IMR-90 (cell line): ENCODE measurements at regions not wholly inside any gene's neighbourhood (a gene's known extent, or its start where the extent isn't known, plus 50 kb on each side); places are given as distances from the start of the nearest gene placed in this dataset.

Source experiments
- ATAC-seq: fragments of 200-7000 bp; cut with Tn5 transposase; 2 replicates; pipeline ENCODE4 v1.9.1; 2020; ENCODE audit warnings: low read depth, mild to moderate bottlenecking, moderate library complexity
- BruUV-seq: library from RNA; stranded (reverse); fragments of 400-500 nt; replicated peaks from 2 replicates; lab custom pipeline; 2021; lab: Mats Ljungman, UMichigan
- CTCF ChIA-PET: fragments of 300-600 bp; formaldehyde crosslinking; extraction: SDS; loops from one replicate; lab custom pipeline; 2021; ENCODE audit warnings: antibody characterized with exemption; lab: Yijun Ruan, JAX
- POLR2A ChIA-PET: fragments of 300-600 bp; sonication (Branson Sonifier 250); formaldehyde crosslinking; loops from one replicate; lab custom pipeline; 2022; ENCODE audit warnings: antibody characterized with exemption; ENCODE audit not compliant: unreplicated experiment; lab: Charles Lee
- DNase-seq: peaks from one replicate; pipeline ENCODE4 v3.0.0; 2013
- H2AFZ ChIP-seq: replicated peaks from 2 replicates; pipeline ENCODE3; 2013; ENCODE audit warnings: low read length, mild to moderate bottlenecking; ENCODE audit not compliant: poor library complexity
- H2AK5ac ChIP-seq: 2 replicates; pipeline ENCODE4 v1.6.1; 2013; ENCODE audit warnings: low read depth, low read length, inconsistent platforms
- H2AK9ac ChIP-seq: replicated peaks from 2 replicates; pipeline ENCODE3; 2013; ENCODE audit warnings: mild to moderate bottlenecking, low read depth, low read length, moderate library complexity; ENCODE audit not compliant: poor library complexity
- H2BK120ac ChIP-seq: 2 replicates; pipeline ENCODE4 v1.6.1; 2013; ENCODE audit warnings: low read depth, low read length, inconsistent platforms
- H2BK15ac ChIP-seq: 3 replicates; pipeline ENCODE4 v1.6.1; 2013; ENCODE audit warnings: low read depth, low read length, inconsistent platforms
- H2BK20ac ChIP-seq: 2 replicates; pipeline ENCODE4 v1.6.1; 2013; ENCODE audit warnings: low read depth, mild to moderate bottlenecking, inconsistent platforms, low read length, moderate library complexity
- H2BK5ac ChIP-seq: 2 replicates; pipeline ENCODE4 v1.6.1; 2013; ENCODE audit warnings: mild to moderate bottlenecking, low read depth, low read length, inconsistent platforms; ENCODE audit not compliant: poor library complexity, severe bottlenecking
- H3K14ac ChIP-seq: replicated peaks from 2 replicates; pipeline ENCODE4 v1.6.1; 2013; ENCODE audit warnings: low read depth, low read length, inconsistent platforms
- H3K18ac ChIP-seq: 2 replicates; pipeline ENCODE4 v1.6.1; 2013; ENCODE audit warnings: low read depth, low read length, control low read depth
- H3K23ac ChIP-seq: 2 replicates; pipeline ENCODE4 v1.6.1; 2013; ENCODE audit warnings: low read depth, low read length, inconsistent platforms
- H3K27ac ChIP-seq: 2 replicates; pipeline ENCODE4 v1.5.1; 2013; ENCODE audit warnings: mild to moderate bottlenecking, control low read depth, low read length; ENCODE audit not compliant: insufficient read depth
- H3K27me3 ChIP-seq: 2 replicates; pipeline ENCODE4 v1.6.1; 2013; ENCODE audit warnings: low read length; ENCODE audit not compliant: control insufficient read depth, insufficient read depth
- H3K36me3 ChIP-seq: 2 replicates; pipeline ENCODE4 v1.6.1; 2013; ENCODE audit warnings: low read length, mixed read lengths; ENCODE audit not compliant: control insufficient read depth, insufficient read depth
- H3K4ac ChIP-seq: 2 replicates; pipeline ENCODE4 v1.6.1; 2013; ENCODE audit warnings: low read depth, low read length, inconsistent platforms
- H3K4me1 ChIP-seq: 2 replicates; pipeline ENCODE4 v1.6.1; 2013; ENCODE audit warnings: low read length, mixed read lengths; ENCODE audit not compliant: control insufficient read depth, insufficient read depth
- H3K4me2 ChIP-seq: 2 replicates; pipeline ENCODE4 v1.6.1; 2013; ENCODE audit warnings: low read depth, mild to moderate bottlenecking, control low read depth, low read length, moderate library complexity
- H3K4me3 ChIP-seq: 2 replicates; pipeline ENCODE4 v1.5.1; 2013; ENCODE audit warnings: low read depth, mild to moderate bottlenecking, control low read depth, low read length, moderate library complexity; ENCODE audit not compliant: insufficient read depth
- H3K56ac ChIP-seq: 2 replicates; pipeline ENCODE4 v1.6.1; 2013; ENCODE audit warnings: low read length, inconsistent platforms; ENCODE audit not compliant: insufficient read depth; ENCODE audit errors: extremely low read depth
- H3K79me1 ChIP-seq, 2 experiments: 2 replicates each; pipeline ENCODE4 v1.6.1; 2013; ENCODE audit warnings: low read length in 2 of 2, inconsistent platforms in 1 of 2, low read depth in 1 of 2
- H3K9ac ChIP-seq: 2 replicates; pipeline ENCODE4 v1.6.1; 2013; ENCODE audit warnings: low read depth, low read length, control low read depth
- H3K9me1 ChIP-seq: 2 replicates; pipeline ENCODE4 v1.6.1; 2013; ENCODE audit warnings: low read length, inconsistent platforms; ENCODE audit not compliant: insufficient read depth
- H3K9me3 ChIP-seq: 2 replicates; pipeline ENCODE4 v1.6.1; 2013; ENCODE audit warnings: low read length; ENCODE audit not compliant: control insufficient read depth, insufficient read depth
- H4K20me1 ChIP-seq: 2 replicates; pipeline ENCODE4 v1.6.1; 2013; ENCODE audit warnings: low read length, inconsistent platforms; ENCODE audit not compliant: insufficient read depth
- H4K5ac ChIP-seq: 2 replicates; pipeline ENCODE4 v1.6.1; 2013; ENCODE audit warnings: mild to moderate bottlenecking, low read depth, low read length, control low read depth
- H4K8ac ChIP-seq, 2 experiments: 2 replicates each; pipeline ENCODE4 v1.6.1; 2013; ENCODE audit warnings: low read depth in 2 of 2, low read length in 2 of 2, control low read depth in 1 of 2, inconsistent platforms in 1 of 2
- H4K91ac ChIP-seq: 2 replicates; pipeline ENCODE4 v1.6.1; 2013; ENCODE audit warnings: low read depth, low read length, inconsistent platforms; ENCODE audit not compliant: insufficient read depth
- CTCF ChIP-seq: conservative IDR thresholded peaks from 2 replicates; pipeline ENCODE4 v1.5.1; 2012; ENCODE audit warnings: mild to moderate bottlenecking, low read depth, low read length, improper control_type of control experiment
- WGBS, 2 experiments: methylation state at CpG; one replicate each; pipeline versions ENCODE4 v1.1.5 to v1.1.7; 2013; ENCODE audit warnings: missing lambda C conversion rate in 2 of 2; ENCODE audit not compliant: insufficient read length in 1 of 2; ENCODE audit errors: extremely low coverage in 2 of 2; 5-methylcytosine and 5-hydroxymethylcytosine counted together
- dilution Hi-C: fragments of 300-500 bp; cut with HindIII; formaldehyde crosslinking; loops from one replicate; pipeline ENCODE4 v1.14.3; 2018; ENCODE audit warnings: low sequenced_read_pairs; ENCODE audit not compliant: unreplicated experiment
- in situ Hi-C: fragments of 300-500 bp; cut with MboI; formaldehyde crosslinking; loops from 3 replicates; pipeline ENCODE4 v1.14.3; 2019; ENCODE audit warnings: low sequenced_read_pairs, inconsistent platforms, mixed read lengths
- intact Hi-C: fragments of 100-400 bp; cut with micrococcal nuclease; formaldehyde crosslinking; loops from 2 replicates; pipeline ENCODE4 v1.10.0; 2022

GRCh38 chr3:186473166-186473565 is 71.0 kb downstream of the CRYGS start:
- Histone ChIP-seq H3K36me3 (no peaks in the 10 kb centered on the region), H2BK5ac (no peak overlapping the region), H2BK120ac (no peak overlapping the region), H4K8ac (no peak overlapping the region), H3K56ac (no peak overlapping the region), H4K20me1 (no peaks in the 10 kb centered on the region), H3K14ac (no peak overlapping the region), H3K4me3 (no peak overlapping the region), H3K4me1 (peaks cover 4% of the 10 kb centered on the region), H3K9me1 (no peaks in the 10 kb centered on the region), H3K9me3 (no peaks in the 10 kb centered on the region), H4K91ac (no peak overlapping the region), H3K4me2 (no peak overlapping the region), H2AK5ac (no peak overlapping the region), H4K5ac (no peak overlapping the region), H2AFZ (no peak overlapping the region), H3K79me1 (no peaks in the 10 kb centered on the region), H3K23ac (no peak overlapping the region), H3K18ac (no peak overlapping the region), H3K4ac (no peak overlapping the region), H2AK9ac (no peak overlapping the region), H2BK15ac (no peak overlapping the region), H3K27ac (no peak overlapping the region), H2BK20ac (no peak overlapping the region), H3K27me3 (peaks cover 22% of the 10 kb centered on the region), H3K9ac (no peak overlapping the region)
- ChIA-PET POLR2A (interaction anchor here (0.6 kb wide), 1 partner anchor 20 kb away, joined by 3 read pairs; no protein-coding TSS in a partner anchor), CTCF (no interaction called here)
- DNase-seq (no peak), ATAC-seq (no peak)
- BruUV-seq = no TSS peak
- no peak for TF ChIP-seq CTCF
- in situ Hi-C loops = no loop called here
- no CpG with 5 or more reads among the region's 2 CpGs for WGBS, 2 experiments
- dilution Hi-C loops = no loop called here
- intact Hi-C loops = no loop called here
